GM12878 (cell line): ENCODE measurements at regions not wholly inside any gene's neighbourhood (a gene's known extent, or its start where the extent isn't known, plus 50 kb on each side); places are given as distances from the start of the nearest gene placed in this dataset.

Source experiments
- ATAC-seq: fragments of 200-7000 bp; cut with Tn5 transposase; 3 replicates; pipeline ENCODE4 v1.9.1; 2020; ENCODE audit warnings: mild to moderate bottlenecking, moderate library complexity
- BruUV-seq: library from RNA; stranded (reverse); fragments of 400-500 nt; replicated peaks from 2 replicates; lab custom pipeline; 2021; lab: Mats Ljungman, UMichigan
- CTCF ChIA-PET: fragments of 300-600 bp; sonication (Branson Sonifier 250); formaldehyde crosslinking; extraction: SDS; loops from one replicate; lab custom pipeline; 2021; ENCODE audit warnings: inconsistent platforms; lab: Yijun Ruan, JAX
- POLR2A ChIA-PET: fragments of 350-600 bp; formaldehyde crosslinking; extraction: SDS; loops from one replicate; lab custom pipeline; 2021; ENCODE audit warnings: inconsistent platforms; lab: Charles Lee
- RAD21 ChIA-PET: fragments of 300-600 bp; sonication (Branson Sonifier 250); formaldehyde crosslinking; loops from one replicate; lab custom pipeline; 2023; ENCODE audit warnings: antibody characterized with exemption; ENCODE audit not compliant: unreplicated experiment; lab: Charles Lee
- SMC1A ChIA-PET: fragments of 300-600 bp; sonication (Branson Sonifier 250); formaldehyde crosslinking; loops from one replicate; lab custom pipeline; 2023; ENCODE audit not compliant: unreplicated experiment, uncharacterized antibody; lab: Charles Lee
- DNase-seq: peaks from one replicate; pipeline ENCODE4 v3.0.0-alpha.2; 2011; ENCODE audit warnings: low read depth, low spot score
- FAIRE-seq: peaks from 3 replicates; lab custom pipeline; 2011; peaks lifted over from hg19 to GRCh38; lab: Jason Lieb, UNC
- H2AFZ ChIP-seq: 2 replicates; pipeline ENCODE4 v1.6.0; 2011; ENCODE audit warnings: low read depth, low read length, control low read depth; ENCODE audit not compliant: control insufficient read depth
- H3K27ac ChIP-seq: 2 replicates; pipeline ENCODE4 v1.5.1; 2011; ENCODE audit warnings: control low read depth; ENCODE audit not compliant: control insufficient read depth, insufficient read depth
- H3K27me3 ChIP-seq, 2 experiments: replicated peaks in 1 of 2; 2 replicates each; pipeline versions ENCODE4 v1.6.0 to v1.6.1; 2011; ENCODE audit warnings: low read length in 1 of 2; ENCODE audit not compliant: control insufficient read depth in 2 of 2, insufficient read depth in 2 of 2
- H3K36me3 ChIP-seq, 2 experiments: 2 replicates each; pipeline ENCODE4 v1.5.1; 2011; ENCODE audit warnings: low read length in 1 of 2; ENCODE audit not compliant: control insufficient read depth in 2 of 2, insufficient read depth in 2 of 2
- H3K4me1 ChIP-seq: 2 replicates; pipeline ENCODE4 v1.6.1; 2011; ENCODE audit warnings: mild to moderate bottlenecking, low read length, moderate library complexity, mixed read lengths; ENCODE audit not compliant: control insufficient read depth, insufficient read depth
- H3K4me2 ChIP-seq: 2 replicates; pipeline ENCODE4 v1.6.0; 2011; ENCODE audit warnings: control low read depth; ENCODE audit not compliant: control insufficient read depth, insufficient read depth
- H3K4me3 ChIP-seq: fragments of 200-600 bp; sonication (generic); 2 replicates; pipeline ENCODE4 v1.5.1; 2016
- H3K79me2 ChIP-seq: 2 replicates; pipeline ENCODE4 v1.6.0; 2011; ENCODE audit warnings: low read length; ENCODE audit not compliant: control insufficient read depth, insufficient read depth
- H3K9ac ChIP-seq: 2 replicates; pipeline ENCODE4 v1.8.0; 2011; ENCODE audit warnings: low read length, control low read depth, mixed read lengths; ENCODE audit not compliant: control insufficient read depth, insufficient read depth
- H3K9me3 ChIP-seq: replicated peaks from 3 replicates; pipeline ENCODE4 v1.5.1; 2011; ENCODE audit warnings: mild to moderate bottlenecking, low read length; ENCODE audit not compliant: control insufficient read depth, insufficient read depth
- H4K20me1 ChIP-seq: 2 replicates; pipeline ENCODE4 v1.6.0; 2011; ENCODE audit not compliant: control insufficient read depth, insufficient read depth
- BCL3 ChIP-seq: IDR thresholded peaks from 2 replicates; pipeline ENCODE4 v1.6.1; 2011; ENCODE audit warnings: borderline replicate concordance, low read depth, mild to moderate bottlenecking, moderate library complexity, low read length; ENCODE audit not compliant: insufficient read depth, poor library complexity, severe bottlenecking
- RAD51 ChIP-seq: fragments of 450-650 bp; IDR thresholded peaks from 2 replicates; pipeline ENCODE4 v1.6.1; 2016; ENCODE audit warnings: moderate library complexity, mild to moderate bottlenecking, inconsistent platforms
- RCOR1 ChIP-seq: conservative IDR thresholded peaks from 2 replicates; pipeline ENCODE4 v1.6.1; 2012; ENCODE audit warnings: low read depth, low read length, improper control_type of control experiment
- SUPT20H ChIP-seq: IDR thresholded peaks from 2 replicates; pipeline ENCODE4 v1.6.1; 2011; ENCODE audit warnings: low read depth, mild to moderate bottlenecking, low read length, moderate library complexity, borderline replicate concordance; ENCODE audit not compliant: control insufficient read depth
- ZBTB11 ChIP-seq: fragments of 450-650 bp; formaldehyde crosslinking; IDR thresholded peaks from 2 replicates; pipeline ENCODE4 v1.5.0; 2022; ENCODE audit warnings: mild to moderate bottlenecking, missing genetic modification characterization
- WGBS: methylation state at CpG from one replicate; pipeline ENCODE4 v1.1.6; 2016; ENCODE audit warnings: low lambda C conversion rate; ENCODE audit not compliant: insufficient replicate concordance, insufficient coverage; ENCODE audit errors: missing lambda C conversion rate; 5-methylcytosine and 5-hydroxymethylcytosine counted together
- in situ Hi-C: fragments of 300-500 bp; cut with MboI; formaldehyde crosslinking; loops from 9 replicates; pipeline ENCODE4 v1.14.3; 2018; ENCODE audit warnings: mixed read lengths
- intact Hi-C: fragments of 100-400 bp; cut with micrococcal nuclease; formaldehyde crosslinking; loops from one replicate; pipeline ENCODE4 v1.14.2; 2022; ENCODE audit not compliant: unreplicated experiment

GRCh38 chr18:14914771-14915170 lies 166.8 kb downstream of the ANKRD30B start (continued):
- TF ChIP-seq RCOR1, result no peak
- TF ChIP-seq SUPT20H, result no peak
- no peak for TF ChIP-seq RAD51

GRCh38 chr18:14916181-14916580 lies 168.2 kb downstream of the ANKRD30B start:
- H3K9me3 ChIP-seq, result no peaks in the 10 kb centered on the region; the same call in 2 of the 3 replicates
- no peak overlapping the region for H3K27ac ChIP-seq
- TF ChIP-seq BCL3 (no peak), ZBTB11 (no peak)
- H2AFZ ChIP-seq, result no peak overlapping the region
- FAIRE-seq (no peak), DNase-seq (no peak), ATAC-seq (no peak)
- in situ Hi-C loops, result no loop called here
- H3K27me3 ChIP-seq, result no peaks in the 10 kb centered on the region
- H4K20me1 ChIP-seq, result no peaks in the 10 kb centered on the region
- WGBS, result 0% methylated on average over 1 of the region's 1 CpG
- H3K4me3 ChIP-seq, result no peak overlapping the region
- no peak overlapping the region for H3K4me2 ChIP-seq
- intact Hi-C loops, result no loop called here
- H3K9ac ChIP-seq, result no peak overlapping the region
- BruUV-seq, result no TSS peak
- no peaks in the 10 kb centered on the region for H3K36me3 ChIP-seq
- SMC1A ChIA-PET, result no interaction called here
- CTCF ChIA-PET, result no interaction called here
- no peaks in the 10 kb centered on the region for H3K4me1 ChIP-seq
- RAD21 ChIA-PET, result no interaction called here
- H3K79me2 ChIP-seq, result no peaks in the 10 kb centered on the region
- POLR2A ChIA-PET, result no interaction called here
